SK-N-SH treated with all-trans-retinoic acid at 6 μM for 48 hours (cell line): ENCODE measurements at regions not wholly inside any gene's neighbourhood (a gene's known extent, or its start where the extent isn't known, plus 50 kb on each side); places are given as distances from the start of the nearest gene placed in this dataset.

ENCODE experiments used
- ATAC-seq: fragments of 200-7000 bp; cut with Tn5 transposase; 3 replicates; pipeline ENCODE4 v1.9.1; 2020; ENCODE audit warnings: mild to moderate bottlenecking, moderate library complexity
- ARNTL ChIP-seq: fragments of 450-650 bp; formaldehyde crosslinking; IDR thresholded peaks from 2 replicates; pipeline ENCODE4 v1.5.0; 2020; ENCODE audit warnings: low read depth, mild to moderate bottlenecking, moderate library complexity, borderline replicate concordance
- CSDC2 ChIP-seq: fragments of 250-450 bp; sonication (Bioruptor Pico); IDR thresholded peaks from 2 replicates; pipeline ENCODE4 v1.5.0; 2020; ENCODE audit warnings: mild to moderate bottlenecking, moderate library complexity
- ESRRG ChIP-seq: fragments of 250-450 bp; sonication (Bioruptor Pico); IDR thresholded peaks from 2 replicates; pipeline ENCODE4 v1.6.1; 2021; ENCODE audit warnings: mild to moderate bottlenecking
- GLIS3 ChIP-seq: fragments of 250-450 bp; sonication (Bioruptor Pico); IDR thresholded peaks from 2 replicates; pipeline ENCODE4 v1.5.0; 2020; ENCODE audit warnings: mild to moderate bottlenecking, moderate library complexity
- ISL1 ChIP-seq: fragments of 250-450 bp; sonication (Bioruptor Pico); IDR thresholded peaks from 2 replicates; pipeline ENCODE4 v2.1.2; 2022; ENCODE audit warnings: mild to moderate bottlenecking, moderate library complexity
- OSR1 ChIP-seq: fragments of 250-450 bp; sonication (Bioruptor Pico); IDR thresholded peaks from 2 replicates; pipeline ENCODE4 v1.8.0; 2022; ENCODE audit warnings: moderate library complexity, mild to moderate bottlenecking, inconsistent platforms
- PPARA ChIP-seq: fragments of 250-450 bp; sonication (Bioruptor Pico); IDR thresholded peaks from 2 replicates; pipeline ENCODE4 v1.5.0; 2020; ENCODE audit warnings: mild to moderate bottlenecking, borderline replicate concordance
- RARB ChIP-seq: fragments of 250-450 bp; sonication (Bioruptor Pico); IDR thresholded peaks from 2 replicates; pipeline ENCODE4 v1.8.0; 2021; ENCODE audit warnings: mild to moderate bottlenecking, moderate library complexity
- SNAI2 ChIP-seq: fragments of 250-450 bp; sonication (Bioruptor Pico); IDR thresholded peaks from 2 replicates; pipeline ENCODE4 v1.5.0; 2020; ENCODE audit warnings: mild to moderate bottlenecking, moderate library complexity
- TCF4 ChIP-seq: fragments of 250-450 bp; sonication (Bioruptor Pico); IDR thresholded peaks from 2 replicates; pipeline ENCODE4 v1.8.0; 2021; ENCODE audit warnings: mild to moderate bottlenecking, moderate library complexity, borderline replicate concordance
- TOX ChIP-seq: fragments of 250-450 bp; sonication (Bioruptor Pico); IDR thresholded peaks from 2 replicates; pipeline ENCODE4 v1.8.0; 2021; ENCODE audit warnings: mild to moderate bottlenecking, moderate library complexity, borderline replicate concordance
- ZC3H10 ChIP-seq: fragments of 250-450 bp; sonication (Bioruptor Pico); IDR thresholded peaks from 2 replicates; pipeline ENCODE4 v1.5.1; 2021; ENCODE audit warnings: mild to moderate bottlenecking, moderate library complexity
- ZFP3 ChIP-seq: fragments of 250-450 bp; sonication (Bioruptor Pico); IDR thresholded peaks from 2 replicates; pipeline ENCODE4 v1.5.0; 2020; ENCODE audit warnings: mild to moderate bottlenecking, moderate library complexity
- ZFP30 ChIP-seq: fragments of 450-650 bp; formaldehyde crosslinking; IDR thresholded peaks from 2 replicates; pipeline ENCODE4 v1.5.0; 2022; ENCODE audit warnings: mild to moderate bottlenecking, moderate library complexity
- ZNF565 ChIP-seq: fragments of 450-650 bp; formaldehyde crosslinking; conservative IDR thresholded peaks from 2 replicates; pipeline ENCODE4 v1.5.0; 2020; ENCODE audit warnings: low read depth, mild to moderate bottlenecking, moderate library complexity
- ZNF70 ChIP-seq: fragments of 450-650 bp; formaldehyde crosslinking; IDR thresholded peaks from 2 replicates; pipeline ENCODE4 v1.5.0; 2020; ENCODE audit warnings: mild to moderate bottlenecking, moderate library complexity
- ZNF8 ChIP-seq: fragments of 450-650 bp; formaldehyde crosslinking; IDR thresholded peaks from 2 replicates; pipeline ENCODE4 v1.5.0; 2020; ENCODE audit warnings: mild to moderate bottlenecking, moderate library complexity
- TF ChIP-seq, protein P1 (sequence below): fragments of 250-450 bp; sonication (Bioruptor Pico); IDR thresholded peaks from 2 replicates; pipeline ENCODE4 v1.8.0; 2020; ENCODE audit warnings: mild to moderate bottlenecking, moderate library complexity, borderline replicate concordance
- TF ChIP-seq, protein P2 (sequence below): fragments of 250-450 bp; sonication (Bioruptor Pico); IDR thresholded peaks from 2 replicates; pipeline ENCODE4 v1.5.1; 2021; ENCODE audit warnings: mild to moderate bottlenecking, moderate library complexity
- TF ChIP-seq, protein P3 (sequence below): fragments of 250-450 bp; sonication (Bioruptor Pico); IDR thresholded peaks from 2 replicates; pipeline ENCODE4 v1.8.0; 2021; ENCODE audit warnings: low read depth, mild to moderate bottlenecking, moderate library complexity, borderline replicate concordance

DNA sequence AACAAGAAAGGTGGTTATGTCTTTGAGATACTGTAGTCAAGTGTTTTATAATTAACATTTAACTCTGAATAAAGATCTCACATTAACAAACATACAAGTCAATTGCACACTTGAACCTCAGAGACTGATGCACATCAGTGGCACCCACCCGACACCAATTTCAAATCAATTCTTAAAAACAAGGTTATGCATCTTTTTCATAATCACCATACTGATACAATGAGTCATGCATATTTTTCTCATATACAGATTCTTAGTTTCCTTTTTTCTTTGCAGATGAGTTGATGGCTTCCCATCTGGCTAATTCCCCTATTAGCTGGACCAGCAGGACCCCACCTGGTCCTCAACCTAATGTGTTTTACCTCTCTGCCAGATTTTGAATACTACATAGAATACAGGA, 136.2 kb upstream of the RPL34 start:
- no peak for ATAC-seq
- TF ChIP-seq SNAI2 (CRISPR knock-in tag) (no peak), PPARA (CRISPR knock-in tag) (no peak), ZFP3 (no peak), ARNTL (CRISPR knock-in tag) (no peak), CSDC2 (CRISPR knock-in tag) (no peak), ZNF8 (no peak), TCF4 (CRISPR knock-in tag) (no peak), ZFP30 (CRISPR knock-in tag) (no peak)
- TF ChIP-seq, protein P1, sequence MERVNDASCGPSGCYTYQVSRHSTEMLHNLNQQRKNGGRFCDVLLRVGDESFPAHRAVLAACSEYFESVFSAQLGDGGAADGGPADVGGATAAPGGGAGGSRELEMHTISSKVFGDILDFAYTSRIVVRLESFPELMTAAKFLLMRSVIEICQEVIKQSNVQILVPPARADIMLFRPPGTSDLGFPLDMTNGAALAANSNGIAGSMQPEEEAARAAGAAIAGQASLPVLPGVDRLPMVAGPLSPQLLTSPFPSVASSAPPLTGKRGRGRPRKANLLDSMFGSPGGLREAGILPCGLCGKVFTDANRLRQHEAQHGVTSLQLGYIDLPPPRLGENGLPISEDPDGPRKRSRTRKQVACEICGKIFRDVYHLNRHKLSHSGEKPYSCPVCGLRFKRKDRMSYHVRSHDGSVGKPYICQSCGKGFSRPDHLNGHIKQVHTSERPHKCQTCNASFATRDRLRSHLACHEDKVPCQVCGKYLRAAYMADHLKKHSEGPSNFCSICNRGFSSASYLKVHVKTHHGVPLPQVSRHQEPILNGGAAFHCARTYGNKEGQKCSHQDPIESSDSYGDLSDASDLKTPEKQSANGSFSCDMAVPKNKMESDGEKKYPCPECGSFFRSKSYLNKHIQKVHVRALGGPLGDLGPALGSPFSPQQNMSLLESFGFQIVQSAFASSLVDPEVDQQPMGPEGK (CRISPR knock-in tag): no peak

DNA sequence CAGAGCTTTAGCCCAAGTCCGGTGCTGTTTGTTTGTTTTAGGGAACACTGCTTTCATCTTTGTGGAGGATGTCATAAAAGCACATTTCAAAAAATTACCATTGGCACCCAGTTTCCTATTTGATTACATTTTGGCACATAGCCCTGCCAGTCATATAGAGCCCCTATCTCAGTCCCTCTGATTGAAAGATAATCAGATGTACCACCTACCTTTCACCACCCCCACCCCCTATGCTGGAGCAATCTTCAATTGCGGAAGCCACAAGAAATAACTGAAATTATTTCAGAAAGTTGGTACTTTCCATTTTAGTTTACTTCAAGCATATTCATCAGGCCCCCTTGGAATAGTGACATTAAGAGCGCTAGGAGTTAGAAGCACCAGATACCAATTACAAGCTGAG, 136.7 kb upstream of the RPL34 start:
- ATAC-seq: no peak
- TF ChIP-seq ZNF70 (CRISPR knock-in tag) (no peak), ESRRG (CRISPR knock-in tag) (no peak), ARNTL (CRISPR knock-in tag) (no peak), GLIS3 (CRISPR knock-in tag) (no peak), PPARA (CRISPR knock-in tag) (no peak), ZC3H10 (CRISPR knock-in tag) (no peak), ZNF565 (no peak)
- TF ChIP-seq, protein P2, sequence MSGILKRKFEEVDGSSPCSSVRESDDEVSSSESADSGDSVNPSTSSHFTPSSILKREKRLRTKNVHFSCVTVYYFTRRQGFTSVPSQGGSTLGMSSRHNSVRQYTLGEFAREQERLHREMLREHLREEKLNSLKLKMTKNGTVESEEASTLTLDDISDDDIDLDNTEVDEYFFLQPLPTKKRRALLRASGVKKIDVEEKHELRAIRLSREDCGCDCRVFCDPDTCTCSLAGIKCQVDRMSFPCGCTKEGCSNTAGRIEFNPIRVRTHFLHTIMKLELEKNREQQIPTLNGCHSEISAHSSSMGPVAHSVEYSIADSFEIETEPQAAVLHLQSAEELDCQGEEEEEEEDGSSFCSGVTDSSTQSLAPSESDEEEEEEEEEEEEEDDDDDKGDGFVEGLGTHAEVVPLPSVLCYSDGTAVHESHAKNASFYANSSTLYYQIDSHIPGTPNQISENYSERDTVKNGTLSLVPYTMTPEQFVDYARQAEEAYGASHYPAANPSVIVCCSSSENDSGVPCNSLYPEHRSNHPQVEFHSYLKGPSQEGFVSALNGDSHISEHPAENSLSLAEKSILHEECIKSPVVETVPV: no peak
- TF ChIP-seq, all 23 proteins: peak for 0

DNA sequence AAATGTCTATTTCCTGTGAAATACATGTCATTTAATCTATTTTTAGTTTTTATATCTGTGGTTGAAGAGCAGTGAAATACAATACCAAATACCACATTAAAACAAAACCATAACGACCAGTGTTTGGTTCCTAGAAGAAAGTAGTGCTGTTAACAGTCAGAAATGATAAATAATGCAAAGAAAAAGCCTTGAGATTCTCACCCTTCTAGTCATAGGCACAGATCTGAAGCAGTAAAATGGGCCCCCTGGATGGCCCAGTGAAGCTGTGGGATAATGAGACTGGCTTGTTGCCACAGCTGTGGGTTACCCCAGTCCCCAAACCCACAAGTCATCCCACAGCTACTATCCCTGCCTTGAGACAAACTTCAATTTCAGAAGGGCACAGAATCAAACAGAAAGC, 137.3 kb upstream of the RPL34 start:
- ATAC-seq: no peak
- TF ChIP-seq GLIS3 (CRISPR knock-in tag) (no peak), ZFP30 (CRISPR knock-in tag) (no peak), RARB (CRISPR knock-in tag) (no peak), TOX (CRISPR knock-in tag) (no peak), CSDC2 (CRISPR knock-in tag) (no peak), ESRRG (CRISPR knock-in tag) (no peak), ISL1 (CRISPR knock-in tag) (no peak)

DNA sequence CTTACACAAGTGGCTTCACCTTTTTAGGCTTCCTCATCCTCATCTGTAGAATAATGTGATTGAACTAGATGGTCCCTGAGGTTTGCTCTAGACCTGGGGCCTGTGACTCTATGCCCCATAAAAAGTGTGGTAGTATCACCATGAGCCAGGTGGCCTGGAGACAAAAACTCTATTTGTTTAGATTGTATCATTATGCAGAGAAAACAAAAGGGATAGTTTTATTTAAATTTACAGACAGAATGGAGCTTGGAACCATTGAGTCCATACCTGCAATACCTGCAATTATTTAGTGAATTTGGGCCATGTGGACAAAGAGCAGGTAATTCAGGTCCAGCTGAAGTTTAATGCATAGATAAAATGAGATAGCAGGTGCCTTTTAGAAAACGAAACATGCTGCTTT, 139.5 kb upstream of the RPL34 start:
- TF ChIP-seq RARB (CRISPR knock-in tag) (no peak), ARNTL (CRISPR knock-in tag) (no peak), ZNF8 (no peak), ZFP30 (CRISPR knock-in tag) (no peak), ZFP3 (no peak)
- TF ChIP-seq, protein P3, sequence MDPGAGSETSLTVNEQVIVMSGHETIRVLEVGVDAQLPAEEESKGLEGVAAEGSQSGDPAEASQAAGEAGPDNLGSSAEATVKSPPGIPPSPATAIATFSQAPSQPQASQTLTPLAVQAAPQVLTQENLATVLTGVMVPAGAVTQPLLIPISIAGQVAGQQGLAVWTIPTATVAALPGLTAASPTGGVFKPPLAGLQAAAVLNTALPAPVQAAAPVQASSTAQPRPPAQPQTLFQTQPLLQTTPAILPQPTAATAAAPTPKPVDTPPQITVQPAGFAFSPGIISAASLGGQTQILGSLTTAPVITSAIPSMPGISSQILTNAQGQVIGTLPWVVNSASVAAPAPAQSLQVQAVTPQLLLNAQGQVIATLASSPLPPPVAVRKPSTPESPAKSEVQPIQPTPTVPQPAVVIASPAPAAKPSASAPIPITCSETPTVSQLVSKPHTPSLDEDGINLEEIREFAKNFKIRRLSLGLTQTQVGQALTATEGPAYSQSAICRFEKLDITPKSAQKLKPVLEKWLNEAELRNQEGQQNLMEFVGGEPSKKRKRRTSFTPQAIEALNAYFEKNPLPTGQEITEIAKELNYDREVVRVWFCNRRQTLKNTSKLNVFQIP: no peak
- ATAC-seq: no peak

DNA sequence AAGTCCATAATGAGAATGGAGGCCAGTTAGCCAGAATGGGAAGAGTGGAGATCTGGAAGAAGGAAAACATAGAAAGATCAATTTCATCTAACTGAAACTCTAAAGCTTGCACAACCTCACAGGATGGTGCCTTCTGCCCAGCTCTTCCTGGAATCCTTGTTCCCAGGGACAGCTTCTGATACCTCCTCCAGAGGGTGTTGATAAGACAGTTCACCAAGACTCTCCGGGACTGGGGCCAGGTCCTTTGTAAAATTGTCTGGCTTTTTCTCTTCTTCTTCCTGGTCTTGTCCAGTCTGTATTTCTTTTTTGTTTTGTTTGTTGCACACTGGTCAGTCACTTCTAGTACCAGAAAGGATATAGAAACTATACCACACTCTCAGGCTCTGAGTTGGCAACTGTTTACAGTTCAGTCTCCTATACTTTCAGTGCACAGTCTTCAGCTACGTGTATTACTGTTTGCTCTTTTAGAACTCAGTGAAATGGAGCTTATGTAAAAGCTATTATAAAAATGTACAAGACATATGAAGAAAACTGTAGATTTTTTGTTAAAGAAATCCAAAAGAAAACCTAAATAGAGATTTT, 142.8 kb upstream of the RPL34 start:
- no peak for ATAC-seq
- TF ChIP-seq PPARA (CRISPR knock-in tag) (no peak), ISL1 (CRISPR knock-in tag) (no peak), ZFP30 (CRISPR knock-in tag) (no peak), ZNF70 (CRISPR knock-in tag) (no peak), ZNF565 (no peak), TOX (CRISPR knock-in tag) (no peak), OSR1 (no peak), RARB (CRISPR knock-in tag) (no peak), ESRRG (CRISPR knock-in tag) (no peak), CSDC2 (CRISPR knock-in tag) (no peak), GLIS3 (CRISPR knock-in tag) (no peak)
- TF ChIP-seq, protein P2: no peak
- TF ChIP-seq, protein P3: no peak
